GM06990 (cell line): ENCODE measurements at regions not wholly inside any gene's neighbourhood (a gene's known extent, or its start where the extent isn't known, plus 50 kb on each side); places are given as distances from the start of the nearest gene placed in this dataset.

Experiments used
- DNase-seq: peaks from one replicate; pipeline ENCODE4 v3.0.0-alpha.2; 2011; ENCODE audit not compliant: insufficient read length; ENCODE audit errors: extremely low read depth
- H3K27me3 ChIP-seq: replicated peaks from 2 replicates; pipeline ENCODE4 v1.6.0; 2011; ENCODE audit warnings: low read length; ENCODE audit not compliant: control insufficient read depth, insufficient read depth
- H3K36me3 ChIP-seq: 2 replicates; pipeline ENCODE4 v1.5.1; 2011; ENCODE audit warnings: low read length; ENCODE audit not compliant: control insufficient read depth, insufficient read depth
- H3K4me3 ChIP-seq: replicated peaks from 2 replicates; pipeline ENCODE4 v1.5.1; 2011; ENCODE audit warnings: low read depth, mild to moderate bottlenecking, control low read depth, low read length
- CTCF ChIP-seq: IDR thresholded peaks from 2 replicates; pipeline ENCODE4 v1.5.1; 2011; ENCODE audit warnings: low read length, control low read depth, mild to moderate bottlenecking, inconsistent platforms; ENCODE audit not compliant: insufficient read depth, poor library complexity, severe bottlenecking

DNA sequence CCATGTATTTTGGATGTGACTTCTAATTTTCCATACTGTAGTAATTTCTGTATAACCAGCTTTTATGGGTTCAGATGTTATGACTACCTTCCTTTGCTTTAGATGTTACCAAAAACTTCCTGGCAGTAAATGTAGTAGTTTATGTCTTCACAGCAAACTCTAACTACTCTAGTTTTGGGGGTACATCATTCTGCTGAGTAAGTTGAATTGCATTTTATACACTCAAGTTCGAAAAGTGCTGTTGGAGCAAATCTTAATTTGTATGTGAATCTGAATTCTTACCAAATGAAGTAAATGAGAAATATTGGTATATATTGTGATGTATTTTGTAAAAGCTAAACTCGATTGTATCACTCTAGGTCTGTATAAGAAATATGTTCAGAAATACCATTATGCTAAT lies 728.3 kb upstream of the CDH8 start:
- H3K27me3 ChIP-seq, result no peaks in the 10 kb centered on the region
- no peaks in the 10 kb centered on the region for H3K36me3 ChIP-seq
- DNase-seq, result no peak
- no peak overlapping the region for H3K4me3 ChIP-seq
- TF ChIP-seq CTCF, result no peak

DNA sequence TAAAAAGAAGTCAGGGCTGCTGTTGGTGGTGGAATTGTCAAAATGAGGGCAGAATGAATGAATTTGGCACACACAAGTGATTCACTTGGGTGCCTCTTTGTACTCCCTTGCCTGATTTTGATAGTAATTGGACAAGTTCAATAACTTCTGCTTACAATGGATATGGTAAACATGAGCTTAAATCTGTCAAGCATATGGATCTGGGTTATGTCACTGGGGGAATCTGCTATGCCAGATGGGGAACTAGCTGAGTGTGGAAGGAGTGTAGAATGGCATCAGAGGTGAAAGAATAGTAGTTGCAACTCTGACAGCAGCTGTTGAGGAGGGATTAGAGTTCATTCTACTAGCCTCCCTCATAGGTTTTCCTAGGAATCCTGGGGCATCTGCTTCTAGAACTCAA lies 724.2 kb upstream of the CDH8 start:
- TF ChIP-seq CTCF, result no peak
- H3K36me3 ChIP-seq, result no peaks in the 10 kb centered on the region
- no peak for DNase-seq

DNA sequence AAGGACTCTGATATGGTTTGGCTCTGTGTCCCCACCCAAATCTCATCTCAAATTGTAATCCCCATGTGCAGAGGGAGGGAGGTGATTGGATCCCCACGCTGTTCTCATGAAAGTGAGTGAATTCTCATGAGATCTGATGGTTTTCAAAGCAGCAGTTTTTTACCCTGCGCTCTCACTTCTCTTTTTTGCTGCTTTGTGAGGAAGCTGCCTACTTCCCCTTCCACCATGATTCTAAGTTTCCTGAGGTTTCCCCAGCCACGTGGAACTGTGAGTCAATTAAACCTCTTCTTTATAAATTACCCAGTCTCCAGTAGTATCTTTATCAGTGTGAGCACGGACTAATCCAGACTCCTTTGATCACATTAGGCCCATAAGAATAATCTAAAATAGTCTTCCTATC lies 719.7 kb upstream of the CDH8 start:
- Histone ChIP-seq H3K4me3 (no peak overlapping the region), H3K36me3 (no peaks in the 10 kb centered on the region), H3K27me3 (no peaks in the 10 kb centered on the region)
- no peak for TF ChIP-seq CTCF
- DNase-seq, result no peak

More for the DNA sequence above, 724.2 kb upstream of the CDH8 start:
- H3K27me3 ChIP-seq, result no peaks in the 10 kb centered on the region
- H3K4me3 ChIP-seq, result no peak overlapping the region

GRCh38 chr16:62752854-62753253 lies 716.6 kb upstream of the CDH8 start:
- no peaks in the 10 kb centered on the region for H3K36me3 ChIP-seq
- TF ChIP-seq CTCF, result no peak
- no peak for DNase-seq
- no peaks in the 10 kb centered on the region for H3K27me3 ChIP-seq
- H3K4me3 ChIP-seq, result no peak overlapping the region

GRCh38 chr16:62751218-62751617 lies 715.0 kb upstream of the CDH8 start:
- TF ChIP-seq CTCF, result no peak
- H3K36me3 ChIP-seq, result no peaks in the 10 kb centered on the region
- DNase-seq, result peak; percentile 5
- no peaks in the 10 kb centered on the region for H3K27me3 ChIP-seq
- no peak overlapping the region for H3K4me3 ChIP-seq

GRCh38 chr16:62741692-62742091 lies 705.5 kb upstream of the CDH8 start:
- Histone ChIP-seq H3K36me3 (no peaks in the 10 kb centered on the region), H3K4me3 (no peak overlapping the region), H3K27me3 (no peaks in the 10 kb centered on the region)
- peak; percentile 3 for DNase-seq
- no peak for TF ChIP-seq CTCF
